A549 (cell line): ENCODE measurements at regions not wholly inside any gene's neighbourhood (a gene's known extent, or its start where the extent isn't known, plus 50 kb on each side); places are given as distances from the start of the nearest gene placed in this dataset.

ENCODE experiments used
- BHLHE40 ChIP-seq: IDR thresholded peaks from 2 replicates; pipeline ENCODE4 v1.6.1; 2012; ENCODE audit warnings: low read depth, low read length, inconsistent platforms
- CEBPB ChIP-seq, 2 experiments: fragments of >200 bp in 1 of 2; sonication (Bioruptor Twin) in 1 of 2; formaldehyde crosslinking in 1 of 2; IDR thresholded peaks; 2 replicates each; pipeline ENCODE4 v1.6.1; 2012 to 2016
- CHD4 ChIP-seq: fragments of 200-600 bp; sonication (generic); IDR thresholded peaks from 2 replicates; pipeline ENCODE4 v1.6.1; 2016; ENCODE audit warnings: antibody characterized with exemption, mild to moderate bottlenecking, borderline replicate concordance
- CTCF ChIP-seq: fragments of >200 bp; sonication (Bioruptor Twin); formaldehyde crosslinking; IDR thresholded peaks from 3 replicates; pipeline ENCODE4 v1.5.1; 2016
- HMGXB4 ChIP-seq: fragments of 250-450 bp; sonication (Bioruptor Pico); IDR thresholded peaks from 2 replicates; pipeline ENCODE4 v1.5.0; 2021; ENCODE audit warnings: mild to moderate bottlenecking, moderate library complexity, borderline replicate concordance
- MAFK ChIP-seq: fragments of 450-650 bp; IDR thresholded peaks from 2 replicates; pipeline ENCODE4 v1.6.1; 2014; ENCODE audit not compliant: partially characterized antibody
- MAX ChIP-seq: IDR thresholded peaks from 2 replicates; pipeline ENCODE4 v1.6.1; 2012
- MAZ ChIP-seq: fragments of 150-350 bp; IDR thresholded peaks from 2 replicates; pipeline ENCODE4 v1.6.1; 2014; ENCODE audit warnings: antibody characterized with exemption, low read depth, low read length, borderline replicate concordance
- POLR2A ChIP-seq: IDR thresholded peaks from 2 replicates; pipeline ENCODE4 v1.6.1; 2012; ENCODE audit warnings: mild to moderate bottlenecking, low read length
- POLR2AphosphoS2 ChIP-seq: conservative IDR thresholded peaks from 2 replicates; pipeline ENCODE4 v1.6.1; 2012; ENCODE audit warnings: low read length, improper control_type of control experiment, inconsistent platforms
- RCOR1 ChIP-seq: fragments of 150-350 bp; IDR thresholded peaks from 2 replicates; pipeline ENCODE4 v1.6.1; 2014; ENCODE audit warnings: antibody characterized with exemption, low read length, low read depth
- RNF2 ChIP-seq: fragments of 200-600 bp; sonication (generic); IDR thresholded peaks from 2 replicates; pipeline ENCODE4 v1.6.1; 2016; ENCODE audit warnings: low read depth, mild to moderate bottlenecking, antibody characterized with exemption, moderate library complexity, borderline replicate concordance
- ZFP36 ChIP-seq: fragments of 450-650 bp; IDR thresholded peaks from 2 replicates; pipeline ENCODE4 v1.6.1; 2014; ENCODE audit warnings: borderline replicate concordance; ENCODE audit not compliant: partially characterized antibody
- ZNF302 ChIP-seq: fragments of 250-450 bp; sonication (Bioruptor Pico); IDR thresholded peaks from 2 replicates; pipeline ENCODE4 v1.9.0; 2021; ENCODE audit warnings: inconsistent platforms, mild to moderate bottlenecking, moderate library complexity

GRCh38 chr10:52621635-52622079, 150.9 kb downstream of the MBL2 start:
- no peak for TF ChIP-seq HMGXB4 (CRISPR knock-in tag)
- TF ChIP-seq MAFK, result no peak
- TF ChIP-seq CTCF, result no peak
- no peak for TF ChIP-seq MAZ
- no peak for TF ChIP-seq BHLHE40
- TF ChIP-seq CHD4, result no peak
- no peak for TF ChIP-seq MAX
- no peak for TF ChIP-seq RCOR1
- no peak for TF ChIP-seq POLR2A
- TF ChIP-seq POLR2AphosphoS2, result no peak
- no peak for TF ChIP-seq CEBPB (IDR thresholded peaks at IDR 0.05)
- no peak for TF ChIP-seq ZNF302 (CRISPR knock-in tag)
- TF ChIP-seq RNF2, result no peak
- TF ChIP-seq ZFP36, result no peak
